ENCODE measurements at regions not wholly inside any gene's neighbourhood (a gene's known extent, or its start where the extent isn't known, plus 50 kb on each side); places are given as distances from the start of the nearest gene placed in this dataset.

DNA sequence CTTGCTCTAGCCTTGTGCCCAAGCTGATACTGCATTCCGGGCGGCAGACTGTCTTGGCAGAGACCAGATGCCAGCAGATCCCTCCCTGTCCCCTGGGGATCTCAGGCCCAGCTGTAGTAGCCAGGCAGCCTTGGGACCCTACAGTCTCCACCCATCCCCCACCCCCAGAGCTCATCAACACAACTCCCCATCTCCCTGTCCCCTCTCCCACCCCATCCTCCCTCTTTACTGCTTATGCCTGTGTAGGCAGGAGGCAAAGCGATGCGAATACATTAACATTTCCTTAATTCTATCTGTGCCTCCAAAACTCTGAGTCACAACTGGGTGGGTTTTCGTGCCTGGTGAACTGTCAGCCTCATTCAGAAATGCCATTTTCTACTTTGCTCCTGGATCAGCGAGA is 547.6 kb downstream of the BUD13 start (continued):
- no peak for TF ChIP-seq NANOG (IDR thresholded peaks at IDR 0.05; ENCODE audit: borderline replicate concordance)
- TF ChIP-seq, protein P1, sequence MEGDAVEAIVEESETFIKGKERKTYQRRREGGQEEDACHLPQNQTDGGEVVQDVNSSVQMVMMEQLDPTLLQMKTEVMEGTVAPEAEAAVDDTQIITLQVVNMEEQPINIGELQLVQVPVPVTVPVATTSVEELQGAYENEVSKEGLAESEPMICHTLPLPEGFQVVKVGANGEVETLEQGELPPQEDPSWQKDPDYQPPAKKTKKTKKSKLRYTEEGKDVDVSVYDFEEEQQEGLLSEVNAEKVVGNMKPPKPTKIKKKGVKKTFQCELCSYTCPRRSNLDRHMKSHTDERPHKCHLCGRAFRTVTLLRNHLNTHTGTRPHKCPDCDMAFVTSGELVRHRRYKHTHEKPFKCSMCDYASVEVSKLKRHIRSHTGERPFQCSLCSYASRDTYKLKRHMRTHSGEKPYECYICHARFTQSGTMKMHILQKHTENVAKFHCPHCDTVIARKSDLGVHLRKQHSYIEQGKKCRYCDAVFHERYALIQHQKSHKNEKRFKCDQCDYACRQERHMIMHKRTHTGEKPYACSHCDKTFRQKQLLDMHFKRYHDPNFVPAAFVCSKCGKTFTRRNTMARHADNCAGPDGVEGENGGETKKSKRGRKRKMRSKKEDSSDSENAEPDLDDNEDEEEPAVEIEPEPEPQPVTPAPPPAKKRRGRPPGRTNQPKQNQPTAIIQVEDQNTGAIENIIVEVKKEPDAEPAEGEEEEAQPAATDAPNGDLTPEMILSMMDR (conservative IDR thresholded peaks at IDR 0.05; ENCODE audit: low read depth in 2 of 2), result no peak
- no peak for TF ChIP-seq CREB1 (CRISPR knock-in tag; IDR thresholded peaks at IDR 0.05; ENCODE audit: low read depth)
- no peak for TF ChIP-seq STAT1 (IDR thresholded peaks at IDR 0.05; ENCODE audit: unreplicated experiment)
- TF ChIP-seq ZNF114 (CRISPR knock-in tag; IDR thresholded peaks at IDR 0.05), result no peak
- TF ChIP-seq JUNB (IDR thresholded peaks at IDR 0.05; ENCODE audit: unreplicated experiment), result no peak
- TF ChIP-seq ZNF331 (CRISPR knock-in tag; IDR thresholded peaks at IDR 0.05; ENCODE audit: low read depth), result no peak

DNA sequence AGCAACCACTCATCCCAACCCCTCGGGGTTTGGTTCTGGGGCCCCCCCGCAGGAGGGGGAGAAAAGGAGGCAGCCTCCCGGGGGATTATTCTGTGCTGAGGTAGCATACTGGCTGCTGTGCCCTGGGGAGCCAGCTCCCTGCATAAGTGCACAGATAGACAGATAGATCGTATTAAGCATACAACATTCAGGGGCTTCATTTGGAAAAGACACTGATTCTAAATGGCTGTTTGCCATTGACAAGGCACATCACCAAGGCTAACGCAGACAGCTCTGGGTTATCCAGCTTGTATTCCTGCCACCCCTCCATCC is 547.9 kb downstream of the BUD13 start:
- ATAC-seq, result no peak
- H4K20me1 ChIP-seq (replicated peaks; ENCODE audit: insufficient read depth), result no peaks in the 10 kb centered on the region
- TF ChIP-seq JUNB (IDR thresholded peaks at IDR 0.05; ENCODE audit: unreplicated experiment) (no peak), EZH2 (IDR thresholded peaks at IDR 0.05; ENCODE audit: low read depth, unreplicated experiment) (no peak), STAT1 (IDR thresholded peaks at IDR 0.05; ENCODE audit: unreplicated experiment) (no peak), CREB1 (CRISPR knock-in tag; IDR thresholded peaks at IDR 0.05; ENCODE audit: low read depth) (no peak), EZH2phosphoT487 (IDR thresholded peaks at IDR 0.05; ENCODE audit: unreplicated experiment) (no peak), NANOG (IDR thresholded peaks at IDR 0.05; ENCODE audit: borderline replicate concordance) (no peak), ZNF331 (CRISPR knock-in tag; IDR thresholded peaks at IDR 0.05; ENCODE audit: low read depth) (no peak), ZNF114 (CRISPR knock-in tag; IDR thresholded peaks at IDR 0.05) (no peak), POLR2AphosphoS5 (IDR thresholded peaks at IDR 0.05; ENCODE audit: low read depth) (no peak)
- TF ChIP-seq, protein P1 (conservative IDR thresholded peaks at IDR 0.05; ENCODE audit: low read depth in 2 of 2), result no peak
- TF ChIP-seq, protein P2, sequence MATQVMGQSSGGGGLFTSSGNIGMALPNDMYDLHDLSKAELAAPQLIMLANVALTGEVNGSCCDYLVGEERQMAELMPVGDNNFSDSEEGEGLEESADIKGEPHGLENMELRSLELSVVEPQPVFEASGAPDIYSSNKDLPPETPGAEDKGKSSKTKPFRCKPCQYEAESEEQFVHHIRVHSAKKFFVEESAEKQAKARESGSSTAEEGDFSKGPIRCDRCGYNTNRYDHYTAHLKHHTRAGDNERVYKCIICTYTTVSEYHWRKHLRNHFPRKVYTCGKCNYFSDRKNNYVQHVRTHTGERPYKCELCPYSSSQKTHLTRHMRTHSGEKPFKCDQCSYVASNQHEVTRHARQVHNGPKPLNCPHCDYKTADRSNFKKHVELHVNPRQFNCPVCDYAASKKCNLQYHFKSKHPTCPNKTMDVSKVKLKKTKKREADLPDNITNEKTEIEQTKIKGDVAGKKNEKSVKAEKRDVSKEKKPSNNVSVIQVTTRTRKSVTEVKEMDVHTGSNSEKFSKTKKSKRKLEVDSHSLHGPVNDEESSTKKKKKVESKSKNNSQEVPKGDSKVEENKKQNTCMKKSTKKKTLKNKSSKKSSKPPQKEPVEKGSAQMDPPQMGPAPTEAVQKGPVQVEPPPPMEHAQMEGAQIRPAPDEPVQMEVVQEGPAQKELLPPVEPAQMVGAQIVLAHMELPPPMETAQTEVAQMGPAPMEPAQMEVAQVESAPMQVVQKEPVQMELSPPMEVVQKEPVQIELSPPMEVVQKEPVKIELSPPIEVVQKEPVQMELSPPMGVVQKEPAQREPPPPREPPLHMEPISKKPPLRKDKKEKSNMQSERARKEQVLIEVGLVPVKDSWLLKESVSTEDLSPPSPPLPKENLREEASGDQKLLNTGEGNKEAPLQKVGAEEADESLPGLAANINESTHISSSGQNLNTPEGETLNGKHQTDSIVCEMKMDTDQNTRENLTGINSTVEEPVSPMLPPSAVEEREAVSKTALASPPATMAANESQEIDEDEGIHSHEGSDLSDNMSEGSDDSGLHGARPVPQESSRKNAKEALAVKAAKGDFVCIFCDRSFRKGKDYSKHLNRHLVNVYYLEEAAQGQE (IDR thresholded peaks at IDR 0.05; ENCODE audit: unreplicated experiment), result no peak
- TF ChIP-seq, protein P3, sequence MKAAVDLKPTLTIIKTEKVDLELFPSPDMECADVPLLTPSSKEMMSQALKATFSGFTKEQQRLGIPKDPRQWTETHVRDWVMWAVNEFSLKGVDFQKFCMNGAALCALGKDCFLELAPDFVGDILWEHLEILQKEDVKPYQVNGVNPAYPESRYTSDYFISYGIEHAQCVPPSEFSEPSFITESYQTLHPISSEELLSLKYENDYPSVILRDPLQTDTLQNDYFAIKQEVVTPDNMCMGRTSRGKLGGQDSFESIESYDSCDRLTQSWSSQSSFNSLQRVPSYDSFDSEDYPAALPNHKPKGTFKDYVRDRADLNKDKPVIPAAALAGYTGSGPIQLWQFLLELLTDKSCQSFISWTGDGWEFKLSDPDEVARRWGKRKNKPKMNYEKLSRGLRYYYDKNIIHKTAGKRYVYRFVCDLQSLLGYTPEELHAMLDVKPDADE (IDR thresholded peaks at IDR 0.05), result no peak

More for the DNA sequence above, 547.9 kb downstream of the BUD13 start:
- DNase-seq (ENCODE audit: low spot score), result no peak
- peaks cover 14% of the 10 kb centered on the region for H3K4me1 ChIP-seq (ENCODE audit: insufficient read depth)
- no peak overlapping the region for H3K4me3 ChIP-seq
- Mint-ChIP-seq H3K4me1 (peaks cover 28% of the 10 kb centered on the region), H3K36me3 (ENCODE audit: low read depth) (no peaks in the 10 kb centered on the region), H3K9me3 (no peaks in the 10 kb centered on the region), H3K27ac (no peak overlapping the region), H3K27me3 (ENCODE audit: insufficient read depth, low read depth, poor library complexity) (peaks cover 4% of the 10 kb centered on the region), H3K4me3 (no peak overlapping the region)
- H3K4me2 ChIP-seq, result peak overlapping the region; percentile 62; the same call in 1 of the 2 replicates
- no peaks in the 10 kb centered on the region for H3F3A ChIP-seq (replicated peaks; ENCODE audit: low read depth)
- no peak overlapping the region for H3K27ac ChIP-seq (ENCODE audit: low read depth)
- H3K27me3 ChIP-seq (ENCODE audit: insufficient read depth), result no peaks in the 10 kb centered on the region
- no peaks in the 10 kb centered on the region for H3K9me2 ChIP-seq (ENCODE audit: insufficient read depth)
- no peaks in the 10 kb centered on the region for H3K36me3 ChIP-seq (ENCODE audit: insufficient read depth)
- H2AFZ ChIP-seq, result no peak overlapping the region
- no peaks in the 10 kb centered on the region for H3K79me2 ChIP-seq (replicated peaks; ENCODE audit: insufficient read depth)
